Head of caudate nucleus (tissue), 42 donors: ENCODE measurements at regions not wholly inside any gene's neighbourhood (a gene's known extent, or its start where the extent isn't known, plus 50 kb on each side); places are given as distances from the start of the nearest gene placed in this dataset.

Experiments
- DNase-seq, 42 donors: peaks; one replicate each; pipeline versions ENCODE4 v3.0.0 to v3.0.0-alpha.2; 2020 to 2021; ENCODE audit warnings: mixed read lengths in 7 of 42
- intact Hi-C: fragments of 100-400 bp; cut with DNase I; formaldehyde crosslinking; loops from one replicate; pipeline ENCODE4 v1.15.0; 2022

DNA sequence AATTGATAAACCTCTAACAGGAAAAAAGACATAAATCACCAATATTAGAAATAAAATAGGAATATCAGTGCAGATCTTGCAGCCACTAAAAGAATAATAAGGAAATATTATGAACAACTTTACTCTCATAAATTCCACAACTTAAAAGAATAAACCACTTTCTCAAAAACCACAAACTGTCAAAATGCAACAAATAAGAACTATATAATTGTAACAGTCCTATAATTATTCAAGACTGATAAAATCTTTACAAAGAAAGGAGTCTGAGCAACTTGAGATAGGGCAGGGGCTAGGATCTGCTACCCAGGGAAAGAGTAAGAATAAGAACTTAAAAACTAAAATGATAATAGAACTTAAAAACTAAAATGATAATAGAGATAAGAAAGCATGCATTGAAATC lies 169.5 kb upstream of the GDF10 start:
- no peak for DNase-seq
- intact Hi-C loops = no loop called here

- peak in 2 of 42 donors; percentile 21 to 23 for DNase-seq
- intact Hi-C loops = no loop called here
These were observed 166.0 kb upstream of the GDF10 start for GRCh38 chr10:47133871-47134570.

DNA sequence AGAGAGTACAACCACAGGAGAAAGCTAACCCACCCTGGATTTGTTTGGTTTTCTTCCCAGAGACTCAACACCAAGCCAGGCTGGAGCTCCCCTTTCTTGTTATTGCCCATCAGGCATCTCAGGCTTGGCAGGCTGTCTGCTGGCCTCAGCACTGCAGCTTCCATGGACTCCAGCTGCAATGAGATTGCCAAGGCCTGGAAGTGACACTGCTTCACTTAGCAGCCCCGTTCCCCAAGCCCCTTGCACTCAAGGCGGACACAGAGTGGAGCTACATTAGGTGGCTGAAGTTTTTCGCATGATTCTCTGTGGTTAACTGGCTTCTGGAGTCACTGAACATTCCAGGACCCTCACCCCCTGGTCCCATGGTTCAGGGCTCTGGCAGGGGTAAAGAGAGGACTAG lies 163.1 kb upstream of the GDF10 start:
- peak in 21 of 42 donors; percentile 4 to 61 (median 30) for DNase-seq
- intact Hi-C loops = no loop called here

DNA sequence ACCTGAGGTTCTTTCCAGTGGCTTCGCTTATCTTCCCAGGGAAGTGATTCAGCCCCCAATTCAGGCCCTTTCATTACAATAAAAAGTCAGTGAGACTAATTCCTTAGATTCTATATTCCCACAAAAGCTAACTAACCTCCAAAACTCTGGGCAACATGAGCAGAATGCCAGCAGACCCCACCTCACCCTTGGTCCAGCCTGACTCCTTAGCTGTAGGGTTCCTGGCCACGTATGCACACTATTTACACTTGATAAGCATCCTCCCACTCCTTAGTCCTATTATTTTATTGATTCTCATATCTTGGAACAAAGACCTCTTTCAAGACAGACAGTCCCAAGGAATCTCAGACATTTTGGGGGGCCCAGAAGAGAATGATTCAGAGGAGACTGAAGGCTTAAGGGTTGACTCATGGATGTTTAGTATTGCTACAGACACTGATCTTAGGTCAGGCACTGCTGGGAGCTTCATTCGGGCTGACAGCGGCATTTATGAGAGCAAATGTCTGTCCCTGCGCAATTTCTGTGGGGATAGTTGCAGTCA lies 162.6 kb upstream of the GDF10 start:
- intact Hi-C loops = no loop called here
- DNase-seq = no peak

GRCh38 chr10:47139121-47139520 lies 160.9 kb upstream of the GDF10 start:
- intact Hi-C loops = no loop called here

DNA sequence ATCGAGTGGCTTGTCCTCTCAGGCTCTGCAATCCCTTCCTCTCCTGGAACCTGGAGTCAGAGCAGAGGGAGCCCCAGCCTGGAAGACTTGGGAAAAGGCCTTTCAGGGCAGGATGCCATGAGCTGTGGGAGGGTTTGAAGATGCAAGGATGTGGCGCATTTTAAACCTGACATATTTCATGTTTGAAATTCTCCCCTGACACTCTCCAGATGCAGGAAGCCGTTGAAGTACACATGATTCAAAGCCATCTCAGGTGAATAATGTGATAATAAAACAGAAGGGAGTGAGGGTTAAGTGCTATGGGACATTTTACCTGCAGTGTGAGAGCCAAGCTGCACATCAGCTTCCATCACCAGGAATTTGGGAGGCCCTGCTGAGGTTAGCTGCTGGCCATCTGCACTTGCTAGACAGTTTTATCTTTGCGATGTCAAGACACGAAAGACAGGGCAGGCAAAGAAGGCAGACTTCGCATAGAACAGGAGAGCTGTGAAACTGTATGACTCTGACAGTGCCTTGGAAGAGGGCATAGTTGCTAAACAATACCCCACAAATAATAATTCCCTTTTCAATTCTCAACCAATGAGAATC lies 159.1 kb upstream of the GDF10 start:
- DNase-seq = peak in 1 of 42 donors; percentile 29
- intact Hi-C loops = no loop called here

More at GRCh38 chr10:47139121-47139520, 160.9 kb upstream of the GDF10 start:
- DNase-seq = peak in 1 of 42 donors; percentile 25

GRCh38 chr10:47141349-47141748 lies 158.6 kb upstream of the GDF10 start:
- peak in 1 of 42 donors; percentile 18 for DNase-seq
- intact Hi-C loops = no loop called here

DNA sequence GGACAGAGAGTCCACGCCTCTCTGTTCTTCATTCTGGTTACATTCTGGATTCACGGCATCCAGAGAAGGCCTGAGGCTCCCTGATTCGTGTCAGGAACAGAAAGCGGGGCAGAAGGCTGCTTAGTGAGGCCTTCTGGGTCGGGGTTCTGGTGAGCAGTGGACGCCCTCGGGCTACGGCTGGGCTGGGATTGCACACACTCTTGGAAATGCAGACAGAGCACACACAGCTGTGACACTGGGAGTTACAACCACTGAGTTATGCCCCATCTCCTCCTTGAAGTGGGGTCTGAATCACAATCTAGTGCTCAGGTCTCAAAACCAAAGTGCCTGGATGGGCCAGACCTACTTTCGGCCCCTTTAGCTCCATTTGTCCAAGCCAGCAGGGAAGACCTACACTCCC lies 156.9 kb upstream of the GDF10 start:
- intact Hi-C loops = no loop called here
- DNase-seq = no peak

DNA sequence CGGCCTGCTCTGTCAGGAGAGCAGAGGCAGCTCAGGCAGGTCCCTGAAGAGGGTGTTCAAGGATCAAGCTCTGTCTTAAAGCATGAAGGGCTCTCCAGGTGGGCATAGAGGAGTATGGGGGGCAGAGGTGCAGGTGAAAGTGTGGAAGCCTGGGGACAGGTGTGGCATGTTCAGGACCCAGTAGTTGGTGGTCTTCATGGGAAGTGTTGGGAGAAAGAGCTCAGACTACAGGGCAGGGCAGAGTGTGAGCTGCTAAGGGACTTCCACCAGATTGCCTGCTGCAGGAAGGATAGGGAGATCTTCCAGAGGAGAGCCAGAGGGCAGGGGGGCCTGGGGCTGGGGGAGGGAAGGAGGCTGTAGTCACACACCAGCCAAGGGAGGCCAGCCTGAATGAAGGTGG lies 156.5 kb upstream of the GDF10 start:
- peak in 1 of 42 donors; percentile 35 for DNase-seq
- intact Hi-C loops = no loop called here

DNA sequence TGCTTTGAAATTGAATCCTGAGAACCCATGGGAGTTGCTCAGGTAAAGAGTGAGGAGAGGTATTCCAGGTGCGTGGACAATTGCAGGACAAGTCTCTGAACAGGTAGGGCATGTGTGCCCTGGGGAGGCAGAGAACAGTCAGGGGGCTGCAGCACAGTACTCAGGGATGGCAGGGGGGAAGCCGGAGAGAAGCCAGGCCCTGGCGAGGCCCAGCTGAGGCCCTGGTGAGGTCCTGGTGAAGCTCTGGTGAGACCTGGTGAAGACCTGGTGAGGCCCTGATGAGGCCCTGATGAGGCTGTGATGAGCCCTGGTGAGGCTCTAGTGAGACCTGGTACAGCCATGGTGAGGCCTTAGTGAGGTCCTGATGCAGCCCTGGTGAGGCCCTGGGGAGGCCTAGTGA lies 155.5 kb upstream of the GDF10 start:
- intact Hi-C loops = no loop called here
- peak in 1 of 42 donors; percentile 28 for DNase-seq

DNA sequence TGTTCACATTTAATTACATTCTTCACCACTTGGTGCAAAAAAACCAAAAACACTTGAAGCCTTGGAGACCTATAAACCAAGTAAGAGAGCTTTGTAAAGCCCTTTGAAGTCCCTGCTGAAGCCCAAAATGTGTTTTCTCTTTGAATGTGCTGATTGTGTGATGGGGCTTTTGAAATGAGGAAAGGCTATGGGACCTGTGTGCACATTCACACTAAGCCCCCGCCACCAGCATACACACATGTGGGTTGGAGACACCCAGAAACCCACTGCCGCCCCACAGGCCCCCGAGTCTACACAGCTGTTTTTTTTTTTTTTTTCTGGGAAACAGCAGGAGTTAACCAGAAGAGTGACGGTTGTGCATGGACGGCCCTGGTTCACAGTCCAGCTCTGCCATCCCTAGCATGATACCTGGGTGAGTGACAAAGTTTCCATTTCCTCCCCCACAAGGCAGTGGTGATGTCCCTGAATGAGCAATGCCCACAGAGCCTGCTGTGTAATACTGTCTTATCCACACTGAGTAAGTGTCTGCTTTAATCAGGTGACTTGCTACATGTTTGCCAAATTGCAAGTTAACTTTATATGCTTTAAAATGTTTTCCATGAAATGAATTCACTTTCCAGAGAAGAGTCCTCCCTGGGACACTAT lies 154.6 kb upstream of the GDF10 start:
- DNase-seq = no peak
- intact Hi-C loops = no loop called here

DNA sequence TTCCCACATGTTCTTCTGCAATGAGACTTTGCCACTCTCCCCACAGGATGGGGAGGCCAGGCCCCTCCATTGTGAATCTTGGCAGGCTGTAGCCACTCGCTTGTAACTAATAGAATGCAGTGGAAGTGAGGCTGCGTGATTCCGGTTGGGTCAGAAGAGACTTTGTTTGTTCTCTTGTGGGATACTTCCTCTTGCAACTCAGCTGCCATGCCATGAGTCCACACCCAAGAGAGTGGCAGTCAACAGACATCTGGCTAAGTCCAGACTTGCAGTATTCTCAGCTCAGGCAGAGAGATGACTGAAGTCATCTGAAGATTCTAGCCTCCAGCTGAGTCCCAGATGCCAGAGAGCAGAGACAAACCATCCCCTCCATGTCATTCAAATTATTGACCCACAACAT lies 153.4 kb upstream of the GDF10 start:
- intact Hi-C loops = no loop called here
- peak in 1 of 42 donors; percentile 32 for DNase-seq

DNA sequence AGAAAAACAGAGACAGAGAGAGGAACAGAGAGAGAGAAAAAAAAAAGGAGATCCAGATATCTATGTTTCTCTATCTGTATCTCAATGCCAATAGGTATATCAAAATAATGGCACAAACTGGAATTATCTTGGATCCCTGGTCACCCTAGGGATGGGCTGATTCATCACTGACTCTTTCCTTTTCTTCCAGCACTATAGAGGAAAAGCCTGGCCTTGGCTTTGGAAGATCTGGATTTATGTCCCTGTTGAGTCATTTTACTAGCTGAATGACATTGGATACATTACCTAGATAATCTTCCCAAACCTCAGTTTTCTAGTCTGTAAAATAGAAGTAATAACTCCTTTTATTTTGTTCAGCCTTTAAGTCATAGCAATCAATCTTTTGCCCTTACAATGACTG lies 152.8 kb upstream of the GDF10 start:
- intact Hi-C loops = no loop called here

DNA sequence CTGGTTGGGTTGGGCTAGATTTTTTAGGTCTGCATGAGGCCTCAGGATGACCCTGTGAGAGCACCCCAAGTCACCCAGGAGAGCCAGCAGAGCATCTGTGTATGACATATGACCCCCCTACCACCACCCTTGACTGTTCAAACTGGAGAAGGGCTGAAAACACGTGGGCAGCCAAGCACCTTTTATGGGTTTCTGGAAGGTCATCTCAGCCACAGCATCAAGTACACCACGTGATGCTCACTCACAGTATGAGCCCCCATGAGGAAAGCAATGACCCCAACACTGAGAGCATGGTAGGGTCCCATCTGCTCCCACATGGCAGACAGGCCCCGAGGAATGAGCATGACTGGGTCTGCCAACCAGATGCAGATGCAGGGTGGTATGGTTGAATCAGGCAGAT lies 149.4 kb upstream of the GDF10 start:
- DNase-seq = no peak
- intact Hi-C loops = no loop called here

More for the DNA sequence above, 152.8 kb upstream of the GDF10 start:
- DNase-seq = no peak

DNA sequence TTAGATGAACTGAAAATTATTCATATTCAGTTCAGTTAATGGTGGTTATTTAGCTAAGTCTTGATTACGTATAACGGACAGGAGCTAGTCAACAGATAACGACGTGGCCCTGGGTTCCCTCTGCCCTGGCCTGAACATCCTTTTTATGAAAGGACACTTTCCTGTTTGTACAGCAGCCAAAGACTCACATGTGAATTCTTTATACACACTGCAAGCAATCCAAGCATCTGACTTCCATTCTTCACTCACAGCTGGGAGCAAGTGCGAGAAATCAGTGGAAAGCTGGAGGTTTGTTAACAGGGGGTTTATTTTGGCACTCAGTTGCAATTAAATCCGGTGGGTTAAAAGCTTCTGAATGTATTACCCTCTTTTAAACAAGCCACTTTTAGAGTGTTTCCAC lies 148.1 kb upstream of the GDF10 start:
- intact Hi-C loops = no loop called here
- DNase-seq = peak in 2 of 42 donors; percentile 10 to 17

DNA sequence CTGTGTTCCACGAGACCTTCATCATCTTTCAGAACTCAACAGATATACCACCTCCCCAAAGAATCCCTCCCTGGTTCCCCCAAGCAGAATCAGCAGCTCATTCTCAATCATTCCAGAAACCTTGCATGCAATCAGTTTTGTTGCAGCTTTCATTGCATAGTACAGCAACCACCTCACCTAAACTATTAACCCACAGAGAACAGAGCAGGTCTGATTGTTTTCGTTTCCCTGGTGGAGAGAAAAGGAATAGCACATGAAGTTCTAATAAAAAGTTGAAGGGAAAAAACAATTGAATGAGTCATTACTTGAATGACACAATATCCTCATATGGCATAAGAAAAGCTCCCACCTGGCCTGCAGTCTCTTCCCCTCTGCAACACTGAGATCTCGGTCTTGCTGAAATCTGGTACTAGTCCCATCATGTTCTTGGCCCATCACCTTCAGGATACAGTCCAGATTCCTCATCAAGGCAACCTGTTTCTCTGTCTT lies 147.1 kb upstream of the GDF10 start:
- intact Hi-C loops = no loop called here
- no peak for DNase-seq

DNA sequence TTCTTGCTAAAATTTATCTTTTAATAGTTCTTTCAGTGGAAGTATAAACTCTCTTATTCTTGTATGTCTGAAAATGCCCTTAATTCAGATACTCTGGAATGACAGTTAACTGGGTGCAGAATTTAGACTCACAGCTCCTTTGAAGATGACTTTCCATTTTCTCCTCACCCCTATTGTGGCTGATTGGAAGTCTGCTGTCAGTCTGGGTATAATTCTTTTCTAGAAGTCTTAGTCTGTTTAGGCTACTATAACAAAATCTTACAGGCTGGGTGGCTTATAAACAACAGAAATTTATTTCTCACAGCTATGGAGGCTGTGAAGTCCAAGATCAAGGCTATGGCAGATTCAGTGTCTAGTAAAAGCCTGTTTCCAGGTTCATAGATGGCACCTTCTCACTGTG lies 145.2 kb upstream of the GDF10 start:
- intact Hi-C loops = no loop called here

GRCh38 chr10:47156873-47157272 lies 143.1 kb upstream of the GDF10 start:
- DNase-seq = peak in 1 of 42 donors; percentile 9
- intact Hi-C loops = no loop called here

More for the DNA sequence above, 145.2 kb upstream of the GDF10 start:
- no peak for DNase-seq

- DNase-seq = peak in 2 of 42 donors; percentile 32 to 33
- intact Hi-C loops = no loop called here
These were observed 141.6 kb upstream of the GDF10 start for GRCh38 chr10:47158116-47159071.
